Suprapubic skin (tissue), 4 donors: ENCODE measurements at regions not wholly inside any gene's neighbourhood (a gene's known extent, or its start where the extent isn't known, plus 50 kb on each side); places are given as distances from the start of the nearest gene placed in this dataset.

ENCODE experiments used
- DNase-seq, 2 donors: peaks; one replicate each; pipeline ENCODE4 v3.0.0-alpha.2; 2019; ENCODE audit warnings: low spot score in 2 of 2
- H3K27ac ChIP-seq: fragments of 200-600 bp; sonication (generic); one replicate; pipeline ENCODE4 v1.5.1; 2019
- H3K27me3 ChIP-seq: fragments of 200-600 bp; sonication (generic); one replicate; pipeline ENCODE4 v1.5.1; 2019
- H3K36me3 ChIP-seq: fragments of 200-600 bp; sonication (generic); one replicate; pipeline ENCODE4 v1.5.1; 2019
- H3K4me1 ChIP-seq: fragments of 200-600 bp; sonication (generic); one replicate; pipeline ENCODE4 v1.5.1; 2019
- H3K4me3 ChIP-seq: fragments of 200-600 bp; sonication (generic); one replicate; pipeline ENCODE4 v1.5.1; 2019; ENCODE audit warnings: mild to moderate bottlenecking
- H3K9me3 ChIP-seq: fragments of 200-600 bp; sonication (generic); one replicate; pipeline ENCODE4 v1.5.1; 2019
- EP300 ChIP-seq: sonication (generic); formaldehyde crosslinking; IDR thresholded peaks from one replicate; pipeline ENCODE4 v1.6.1; 2017; ENCODE audit warnings: antibody characterized with exemption
- POLR2A ChIP-seq, 2 donors: fragments of 450-650 bp; IDR thresholded peaks; one replicate each; pipeline ENCODE4 v1.6.1; 2017; ENCODE audit warnings: antibody characterized with exemption in 2 of 2, mild to moderate bottlenecking in 2 of 2, moderate library complexity in 2 of 2
- POLR2AphosphoS5 ChIP-seq, 3 donors: sonication (generic); formaldehyde crosslinking; IDR thresholded peaks; one replicate each; pipeline ENCODE4 v1.6.1; 2017; ENCODE audit warnings: antibody characterized with exemption in 3 of 3
- WGBS: methylation state at CpG from one replicate; pipeline ENCODE4 v1.1.5; 2018; 5-methylcytosine and 5-hydroxymethylcytosine counted together
- TF ChIP-seq, protein P1 (sequence below), 2 donors: fragments of 200-600 bp in 1 of 2; fragments of 450-650 bp in 1 of 2; sonication (generic) in 1 of 2; IDR thresholded peaks; one replicate each; pipeline ENCODE4 v1.5.1; 2016 to 2019; ENCODE audit warnings: antibody characterized with exemption in 2 of 2, mild to moderate bottlenecking in 1 of 2, moderate library complexity in 1 of 2

DNA sequence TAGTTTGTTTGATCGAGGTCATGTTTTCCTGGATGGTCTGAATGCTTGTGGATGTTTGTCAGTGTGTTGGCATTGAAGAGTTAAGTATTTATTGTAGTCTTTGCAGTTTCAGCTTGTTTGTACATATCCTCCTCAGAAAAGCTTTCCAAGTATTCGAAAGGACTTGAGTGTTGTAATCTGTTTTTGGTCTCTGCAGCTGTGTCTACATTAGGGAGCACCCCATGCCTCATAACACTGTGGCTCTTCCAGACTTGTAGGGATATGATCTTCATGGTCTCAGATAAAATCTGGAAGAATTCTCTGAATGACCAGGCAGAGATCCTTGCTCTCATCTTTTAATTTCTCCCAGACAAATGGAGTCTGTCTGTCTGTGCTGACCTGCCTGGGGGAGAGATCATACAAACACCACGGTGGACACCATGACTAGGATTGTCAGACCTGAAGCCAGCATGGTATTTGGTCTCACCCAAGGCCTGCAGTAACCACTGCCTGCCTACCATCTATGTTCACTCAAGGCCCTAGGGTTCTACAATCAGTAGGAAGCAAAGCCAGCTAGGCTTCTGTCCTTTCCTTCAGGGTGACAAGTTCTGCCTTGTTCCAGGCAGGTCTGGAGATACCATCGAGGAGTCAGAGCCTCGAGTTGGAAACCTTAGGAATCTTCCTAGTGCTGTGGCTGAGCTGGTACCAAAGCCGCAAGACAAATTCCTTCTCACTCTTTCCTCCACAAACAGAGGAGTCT is 114.7 kb upstream of the KHDRBS2 start:
- DNase-seq, result no peak
- 79% methylated on average over 6 of the region's 6 CpGs for WGBS
- H3K9me3 ChIP-seq, result peaks cover 5% of the 10 kb centered on the region
- no peak overlapping the region for H3K27ac ChIP-seq
- no peaks in the 10 kb centered on the region for H3K27me3 ChIP-seq
- H3K36me3 ChIP-seq, result no peaks in the 10 kb centered on the region
- no peak overlapping the region for H3K4me3 ChIP-seq
- H3K4me1 ChIP-seq, result no peaks in the 10 kb centered on the region
- TF ChIP-seq EP300, result no peak
- TF ChIP-seq, protein P1, sequence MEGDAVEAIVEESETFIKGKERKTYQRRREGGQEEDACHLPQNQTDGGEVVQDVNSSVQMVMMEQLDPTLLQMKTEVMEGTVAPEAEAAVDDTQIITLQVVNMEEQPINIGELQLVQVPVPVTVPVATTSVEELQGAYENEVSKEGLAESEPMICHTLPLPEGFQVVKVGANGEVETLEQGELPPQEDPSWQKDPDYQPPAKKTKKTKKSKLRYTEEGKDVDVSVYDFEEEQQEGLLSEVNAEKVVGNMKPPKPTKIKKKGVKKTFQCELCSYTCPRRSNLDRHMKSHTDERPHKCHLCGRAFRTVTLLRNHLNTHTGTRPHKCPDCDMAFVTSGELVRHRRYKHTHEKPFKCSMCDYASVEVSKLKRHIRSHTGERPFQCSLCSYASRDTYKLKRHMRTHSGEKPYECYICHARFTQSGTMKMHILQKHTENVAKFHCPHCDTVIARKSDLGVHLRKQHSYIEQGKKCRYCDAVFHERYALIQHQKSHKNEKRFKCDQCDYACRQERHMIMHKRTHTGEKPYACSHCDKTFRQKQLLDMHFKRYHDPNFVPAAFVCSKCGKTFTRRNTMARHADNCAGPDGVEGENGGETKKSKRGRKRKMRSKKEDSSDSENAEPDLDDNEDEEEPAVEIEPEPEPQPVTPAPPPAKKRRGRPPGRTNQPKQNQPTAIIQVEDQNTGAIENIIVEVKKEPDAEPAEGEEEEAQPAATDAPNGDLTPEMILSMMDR (IDR thresholded peaks at IDR 0.05), result no peak
- TF ChIP-seq POLR2AphosphoS5 (IDR thresholded peaks at IDR 0.05), result no peak
- TF ChIP-seq POLR2A (IDR thresholded peaks at IDR 0.05), result no peak

DNA sequence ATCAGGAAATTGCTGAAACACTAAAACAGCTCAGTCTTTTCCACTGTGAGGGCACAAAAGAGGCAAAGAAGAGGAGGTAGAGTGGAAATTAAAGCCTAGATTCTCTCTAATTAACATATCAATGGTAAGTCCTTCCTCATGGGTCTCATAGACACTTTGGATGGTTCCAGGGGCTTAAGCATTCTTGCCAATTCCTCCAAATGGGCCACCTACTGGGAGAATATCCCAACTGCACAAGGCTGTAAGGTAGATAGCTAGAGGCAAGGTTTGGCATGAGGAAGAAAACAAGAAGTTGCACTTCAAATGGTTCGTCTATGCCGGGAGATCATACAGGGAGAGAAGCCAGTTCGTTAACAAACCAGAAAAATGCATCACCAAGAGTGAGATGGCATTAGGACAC is 107.6 kb upstream of the KHDRBS2 start:
- DNase-seq, result no peak

DNA sequence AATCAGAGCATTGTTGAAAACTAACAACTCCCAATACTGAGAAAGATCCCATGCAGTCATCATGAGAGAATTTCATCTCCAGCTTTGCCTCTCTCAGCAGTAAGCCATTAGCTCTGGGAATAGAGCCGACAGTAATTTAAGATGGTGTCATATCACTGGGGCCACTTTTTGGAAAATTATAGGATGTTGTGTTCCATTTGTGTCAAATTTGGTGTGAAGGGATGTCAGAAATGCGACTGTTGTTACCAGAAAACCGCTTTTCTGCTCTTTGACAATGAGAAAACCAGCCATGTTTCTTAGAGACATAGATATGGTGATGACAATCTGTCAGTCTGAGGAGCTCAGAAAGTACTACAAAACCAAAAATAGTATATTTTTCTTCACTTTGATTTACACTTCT is 106.3 kb upstream of the KHDRBS2 start:
- no peak for DNase-seq
- 81% methylated on average over 3 of the region's 3 CpGs for WGBS
- no peak for TF ChIP-seq EP300
- TF ChIP-seq, protein P1 (IDR thresholded peaks at IDR 0.05), result no peak
- TF ChIP-seq POLR2A (IDR thresholded peaks at IDR 0.05), result no peak
- no peak for TF ChIP-seq POLR2AphosphoS5 (IDR thresholded peaks at IDR 0.05)
- Histone ChIP-seq H3K4me3 (no peak overlapping the region), H3K9me3 (no peaks in the 10 kb centered on the region), H3K27me3 (no peaks in the 10 kb centered on the region), H3K4me1 (no peaks in the 10 kb centered on the region), H3K36me3 (no peaks in the 10 kb centered on the region), H3K27ac (no peak overlapping the region)

More for the DNA sequence above, 107.6 kb upstream of the KHDRBS2 start:
- no peaks in the 10 kb centered on the region for H3K4me1 ChIP-seq
- no peak overlapping the region for H3K4me3 ChIP-seq
- H3K27me3 ChIP-seq, result no peaks in the 10 kb centered on the region
- H3K27ac ChIP-seq, result no peak overlapping the region
- WGBS, result 63% methylated on average over 3 of the region's 3 CpGs
- H3K9me3 ChIP-seq, result no peaks in the 10 kb centered on the region
- no peaks in the 10 kb centered on the region for H3K36me3 ChIP-seq
- TF ChIP-seq EP300, result no peak
- no peak for TF ChIP-seq POLR2AphosphoS5 (IDR thresholded peaks at IDR 0.05)
- TF ChIP-seq, protein P1 (IDR thresholded peaks at IDR 0.05), result no peak
- no peak for TF ChIP-seq POLR2A (IDR thresholded peaks at IDR 0.05)

DNA sequence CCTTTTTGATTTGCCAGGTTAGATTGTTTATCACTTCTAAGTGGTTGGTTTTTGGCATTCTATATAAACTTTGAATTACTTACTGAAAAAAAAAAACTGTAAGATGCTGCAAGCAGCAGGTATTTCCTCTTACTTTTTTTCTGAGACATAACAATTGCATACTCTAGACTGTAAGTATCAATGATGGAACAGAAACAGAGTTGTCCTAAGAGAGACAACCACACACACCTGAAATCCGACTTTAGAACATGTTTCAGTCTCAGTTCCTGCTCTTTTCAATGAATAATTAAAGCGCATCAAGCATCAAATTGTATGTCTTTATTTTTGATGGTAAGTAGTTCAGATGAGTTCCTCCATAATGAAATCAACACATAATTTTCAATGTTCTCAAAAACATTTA is 105.3 kb upstream of the KHDRBS2 start:
- Histone ChIP-seq H3K4me3 (no peak overlapping the region), H3K27me3 (no peaks in the 10 kb centered on the region), H3K4me1 (no peaks in the 10 kb centered on the region), H3K27ac (no peak overlapping the region), H3K36me3 (no peaks in the 10 kb centered on the region), H3K9me3 (no peaks in the 10 kb centered on the region)
- TF ChIP-seq, protein P1 (IDR thresholded peaks at IDR 0.05), result no peak
- no peak for TF ChIP-seq POLR2AphosphoS5 (IDR thresholded peaks at IDR 0.05)
- no peak for TF ChIP-seq EP300
- TF ChIP-seq POLR2A (IDR thresholded peaks at IDR 0.05), result no peak
- no peak for DNase-seq
- WGBS, result 88% methylated on average over 2 of the region's 2 CpGs

DNA sequence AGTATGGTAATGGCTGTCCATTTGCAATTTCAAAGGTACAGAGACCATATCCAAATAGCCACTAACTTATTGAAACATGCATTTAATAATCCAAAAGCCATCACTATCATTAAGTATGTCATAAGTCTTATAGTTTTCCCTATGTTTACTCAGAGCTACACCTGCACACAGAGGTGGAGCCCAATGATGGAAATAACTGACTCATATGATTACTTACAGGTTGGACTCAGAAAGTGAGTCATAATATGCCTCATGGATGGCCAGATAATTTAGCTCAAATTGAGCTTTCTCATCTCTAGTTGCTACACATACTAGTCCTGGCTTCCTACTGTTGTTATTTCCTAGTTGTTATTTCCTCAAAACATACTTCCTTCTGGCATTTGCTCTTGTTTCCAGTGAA is 104.4 kb upstream of the KHDRBS2 start:
- no peaks in the 10 kb centered on the region for H3K27me3 ChIP-seq
- H3K4me3 ChIP-seq, result no peak overlapping the region
- no peaks in the 10 kb centered on the region for H3K36me3 ChIP-seq
- no peak for TF ChIP-seq POLR2A (IDR thresholded peaks at IDR 0.05)
- H3K4me1 ChIP-seq, result no peaks in the 10 kb centered on the region
- DNase-seq, result no peak
- H3K27ac ChIP-seq, result no peak overlapping the region
- no peaks in the 10 kb centered on the region for H3K9me3 ChIP-seq
